HG03280 (cell line): ENCODE measurements at regions not wholly inside any gene's neighbourhood (a gene's known extent, or its start where the extent isn't known, plus 50 kb on each side); places are given as distances from the start of the nearest gene placed in this dataset.
"Not testable (repeated sequence)": the region's sequence is repeated elsewhere in the genome, so short reads cannot be mapped to it uniquely, and the experiment has no call there.

Source experiments
- ATAC-seq: cut with Tn5 transposase; IDR thresholded peaks from one replicate; pipeline ENCODE4 v1.9.1; 2021; ENCODE audit warnings: mild to moderate bottlenecking, moderate library complexity; ENCODE audit not compliant: unreplicated experiment

DNA sequence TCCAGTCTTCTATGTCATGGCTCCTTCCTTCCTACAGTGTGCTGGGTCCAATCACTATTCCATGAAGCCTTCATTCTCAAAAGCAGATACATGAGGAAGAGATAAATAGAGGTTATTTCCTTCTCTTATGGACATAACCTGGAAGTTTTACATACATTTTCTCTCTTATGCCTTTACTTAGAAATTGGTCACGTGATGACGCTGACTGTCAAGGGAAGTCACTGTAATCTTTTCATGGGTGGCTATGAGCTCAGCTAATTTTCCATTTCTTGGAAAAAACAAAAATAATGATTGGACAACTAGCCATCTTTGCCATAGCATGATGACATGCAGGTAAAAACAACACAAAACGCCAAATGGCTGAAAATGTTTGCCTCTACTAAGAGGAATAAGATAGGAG, 151.6 kb upstream of the PRSS16 start:
- ATAC-seq: no peak

- ATAC-seq: no peak
Observed at GRCh38 chr6:27096834-27097511, 150.5 kb upstream of the PRSS16 start.

DNA sequence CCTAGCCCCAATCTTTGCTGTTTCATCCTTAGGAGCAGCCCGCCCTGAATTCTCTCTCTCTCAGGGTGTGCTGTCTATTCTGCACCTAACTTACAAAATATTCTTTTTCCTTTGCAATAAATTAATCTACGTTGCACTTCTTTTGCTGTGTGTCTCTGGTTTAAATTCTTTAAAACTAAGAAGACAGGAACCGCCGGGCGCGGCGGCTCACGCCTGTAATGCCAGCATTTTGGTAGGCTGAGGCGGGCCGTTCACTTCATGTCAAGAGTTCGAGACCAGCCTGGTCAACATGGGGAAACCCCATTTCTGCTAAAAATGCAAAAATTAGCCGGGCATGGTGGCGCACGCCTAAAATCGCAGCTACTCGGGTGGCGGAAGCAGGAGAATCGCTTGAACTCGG, 148.5 kb upstream of the PRSS16 start:
- ATAC-seq: no peak

DNA sequence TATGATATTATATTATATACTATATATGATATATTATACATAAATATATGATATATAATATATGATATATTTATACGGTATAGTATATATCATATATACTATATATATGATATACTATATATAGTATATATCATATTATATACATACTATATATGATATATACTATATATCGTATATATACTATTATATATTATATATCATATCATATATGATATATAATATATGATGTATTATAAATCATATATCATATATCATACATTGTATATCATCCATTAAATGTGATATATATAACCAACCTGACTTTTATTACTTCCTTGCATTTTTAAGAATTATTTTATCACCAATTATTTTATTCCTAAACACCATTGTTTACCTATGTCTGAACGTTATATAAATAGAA, 146.6 kb upstream of the PRSS16 start:
- no peak for ATAC-seq

- ATAC-seq: no peak
Observed at GRCh38 chr6:27101824-27102223, 145.7 kb upstream of the PRSS16 start.

DNA sequence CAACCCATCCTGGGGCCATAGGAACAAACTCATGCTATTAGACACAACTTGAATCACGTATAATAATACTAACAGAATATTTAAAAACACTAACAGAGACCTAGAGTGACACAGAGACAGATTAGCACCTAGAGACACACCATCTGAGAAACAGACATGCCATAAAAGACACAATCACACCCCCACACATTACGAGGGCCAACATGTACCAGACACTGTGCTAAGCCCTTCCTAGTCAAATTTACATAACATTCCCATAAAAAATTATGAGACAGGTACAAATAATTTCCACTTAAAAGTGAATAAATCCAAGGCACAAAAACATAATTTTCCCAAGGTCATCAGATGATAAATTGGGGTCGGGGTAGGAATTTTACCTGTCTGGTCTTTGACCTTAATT, 141.1 kb upstream of the PRSS16 start:
- ATAC-seq: no peak

- no peak for ATAC-seq
Observed at GRCh38 chr6:27111743-27112142, 135.8 kb upstream of the PRSS16 start.

GRCh38 chr6:27112974-27113373, 134.5 kb upstream of the PRSS16 start:
- ATAC-seq: no peak

DNA sequence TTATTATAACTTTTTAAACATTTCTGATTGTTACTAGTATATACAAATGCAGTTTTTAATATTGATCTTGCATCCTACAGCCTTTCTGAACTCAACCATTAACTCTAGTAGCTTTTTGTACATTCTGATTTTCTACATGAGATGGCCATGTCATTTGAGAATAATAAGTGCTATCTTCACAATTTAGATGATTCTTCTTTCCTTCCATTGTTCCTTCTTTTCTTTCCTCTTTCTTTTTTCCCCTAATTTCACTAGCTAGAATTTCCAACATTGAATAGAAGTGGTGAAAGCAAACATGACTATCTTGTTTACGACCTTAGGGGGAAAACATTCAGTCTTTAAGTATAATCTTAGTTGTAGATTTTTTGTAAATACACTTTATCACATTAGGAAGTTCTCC, 128.2 kb upstream of the PRSS16 start:
- no peak for ATAC-seq

DNA sequence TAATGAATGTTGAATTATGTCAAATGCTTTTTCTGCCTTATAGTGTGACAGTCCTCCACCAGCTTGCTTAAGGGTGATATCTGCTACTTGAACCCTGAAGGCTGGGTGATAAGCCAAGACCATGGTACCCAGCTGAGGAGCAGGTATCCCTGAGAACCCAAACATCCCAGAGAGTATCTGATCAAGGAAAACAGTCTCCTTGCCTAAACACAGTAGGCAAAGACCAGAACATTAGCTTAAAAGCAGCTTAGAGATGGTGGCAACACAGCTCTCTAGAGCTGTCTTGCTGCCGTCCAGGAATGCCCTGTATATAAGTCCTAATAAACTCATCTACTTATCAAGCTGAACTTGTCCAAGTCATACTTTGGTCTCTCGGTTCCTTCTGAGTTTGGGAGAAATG, 127.7 kb upstream of the PRSS16 start:
- no peak for ATAC-seq

- no peak for ATAC-seq
Observed at GRCh38 chr6:27121640-27122039, 125.9 kb upstream of the PRSS16 start.

DNA sequence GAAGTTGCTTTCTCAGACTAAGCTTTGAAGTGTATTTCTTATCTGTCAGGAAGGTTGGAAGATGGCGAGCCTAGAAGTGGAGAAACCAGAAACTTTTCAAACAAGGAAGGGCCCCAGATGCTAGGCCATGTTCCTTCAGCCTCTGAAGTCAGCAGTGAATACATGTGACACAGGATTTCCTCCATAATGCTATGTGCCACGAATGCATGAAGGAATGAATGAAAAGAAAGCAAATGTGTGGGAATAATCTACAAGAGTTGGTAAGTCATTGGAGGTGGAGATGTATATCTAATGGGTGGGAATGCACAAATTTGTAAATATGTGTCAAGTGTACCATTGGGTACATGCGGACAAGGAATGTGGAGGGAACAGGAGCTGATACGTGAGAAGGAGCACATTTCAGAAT, 123.2 kb upstream of the PRSS16 start:
- no peak for ATAC-seq

- ATAC-seq: no peak
Observed at GRCh38 chr6:27126046-27126814, 121.3 kb upstream of the PRSS16 start.

GRCh38 chr6:27126815-27127537, 120.5 kb upstream of the PRSS16 start:
- ATAC-seq: peak; percentile 66

- not testable (repeated sequence) for ATAC-seq
Observed at GRCh38 chr6:27127874-27128273, 119.6 kb upstream of the PRSS16 start.

DNA sequence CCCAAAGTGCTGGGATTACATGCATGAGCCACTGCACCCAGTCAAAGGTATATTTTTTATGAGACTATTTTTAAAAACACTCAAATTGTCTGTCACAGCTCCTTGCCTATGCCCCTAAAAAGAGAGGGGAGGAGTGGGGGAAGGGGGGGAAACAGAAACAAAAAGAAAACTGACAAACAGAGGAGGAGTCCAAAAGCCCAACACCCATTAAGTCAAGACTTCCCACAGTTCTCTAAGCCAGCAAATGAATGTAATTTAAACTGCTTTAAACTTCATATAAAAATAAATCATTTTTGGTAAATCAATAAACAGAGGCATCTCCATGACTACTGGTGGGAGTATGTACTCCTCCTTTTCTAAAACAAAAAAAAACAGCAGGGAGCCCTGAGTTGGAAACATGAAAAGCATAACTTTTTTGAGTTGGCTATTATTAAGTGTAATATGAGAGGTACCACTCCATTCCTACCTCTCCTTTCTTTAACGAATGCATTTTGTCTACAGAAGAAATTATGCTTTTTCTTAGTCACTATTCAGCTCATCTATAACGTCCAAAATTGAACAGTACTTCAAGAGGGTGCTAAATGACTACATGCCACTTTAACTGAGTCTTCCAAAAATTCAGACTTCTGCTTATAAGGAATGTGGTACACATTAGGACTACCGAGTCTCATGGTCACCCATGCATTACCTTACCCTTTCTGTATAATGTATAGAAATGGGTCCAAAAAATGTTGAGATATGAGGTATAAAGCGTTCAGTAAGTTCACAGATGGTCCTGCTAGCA, 119.0 kb upstream of the PRSS16 start:
- ATAC-seq: no peak

- ATAC-seq: no peak
Observed at GRCh38 chr6:27129095-27129815, 118.2 kb upstream of the PRSS16 start.

DNA sequence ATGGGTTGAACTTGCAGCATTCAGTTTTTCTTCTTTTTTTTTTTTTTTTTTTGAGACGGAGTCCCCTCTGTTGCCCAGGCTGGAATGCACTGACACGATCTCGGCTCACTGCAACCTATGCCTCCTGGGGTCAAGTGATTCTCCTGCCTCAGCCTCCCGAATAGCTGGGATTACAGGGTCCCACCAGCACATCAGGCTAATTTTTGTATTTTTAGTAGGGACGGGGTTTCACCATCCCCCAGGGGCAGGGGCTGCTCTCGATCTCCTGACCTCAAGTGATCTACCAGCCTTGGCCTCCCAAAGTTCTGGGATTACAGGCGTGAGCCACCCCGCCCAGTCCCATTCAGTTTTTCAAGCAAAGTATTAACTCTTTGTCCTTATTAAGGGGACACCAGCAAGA, 117.6 kb upstream of the PRSS16 start:
- ATAC-seq: no peak

- no peak for ATAC-seq
Observed at GRCh38 chr6:27130668-27131428, 116.7 kb upstream of the PRSS16 start.

DNA sequence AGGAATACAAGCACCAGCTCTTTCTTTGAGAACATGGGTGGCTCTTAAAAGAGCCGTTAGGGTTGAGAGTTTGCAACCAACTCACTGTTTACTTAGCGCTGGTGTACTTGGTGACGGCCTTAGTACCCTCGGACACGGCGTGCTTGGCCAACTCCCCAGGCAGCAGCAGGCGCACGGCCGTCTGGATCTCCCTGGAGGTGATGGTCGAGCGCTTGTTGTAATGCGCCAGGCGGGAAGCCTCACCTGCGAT, 115.3 kb upstream of the PRSS16 start:
- ATAC-seq: peak; percentile 9
